GM12891 (cell line): ENCODE measurements at regions not wholly inside any gene's neighbourhood (a gene's known extent, or its start where the extent isn't known, plus 50 kb on each side); places are given as distances from the start of the nearest gene placed in this dataset.
"Not testable (repeated sequence)": the region's sequence is repeated elsewhere in the genome, so short reads cannot be mapped to it uniquely, and the experiment has no call there.

Experiments
- DNase-seq: peaks from one replicate; pipeline ENCODE4 v3.0.0; 2011; ENCODE audit warnings: low spot score; ENCODE audit not compliant: insufficient read length
- FAIRE-seq: peaks from 2 replicates; lab custom pipeline; 2011; peaks lifted over from hg19 to GRCh38; lab: Jason Lieb, UNC
- PAX5 ChIP-seq: IDR thresholded peaks from 2 replicates; pipeline ENCODE4 v1.6.1; 2011; ENCODE audit warnings: low read length, moderate library complexity, mild to moderate bottlenecking; ENCODE audit not compliant: insufficient read depth, severe bottlenecking
- POLR2A ChIP-seq: IDR thresholded peaks from 2 replicates; pipeline ENCODE4 v1.6.1; 2011; ENCODE audit warnings: low read depth, low read length, control low read depth
- POLR2AphosphoS5 ChIP-seq: IDR thresholded peaks from 2 replicates; pipeline ENCODE4 v1.6.1; 2011; ENCODE audit warnings: low read depth, low read length, control low read depth
- POU2F2 ChIP-seq: IDR thresholded peaks from 2 replicates; pipeline ENCODE4 v1.6.1; 2011; ENCODE audit warnings: low read depth, mild to moderate bottlenecking, control low read depth, low read length, moderate library complexity
- SPI1 ChIP-seq: IDR thresholded peaks from 2 replicates; pipeline ENCODE4 v1.6.1; 2011; ENCODE audit warnings: low read depth, low read length, control low read depth
- TAF1 ChIP-seq: IDR thresholded peaks from 2 replicates; pipeline ENCODE4 v1.6.1; 2011; ENCODE audit warnings: low read depth, low read length, control low read depth

DNA sequence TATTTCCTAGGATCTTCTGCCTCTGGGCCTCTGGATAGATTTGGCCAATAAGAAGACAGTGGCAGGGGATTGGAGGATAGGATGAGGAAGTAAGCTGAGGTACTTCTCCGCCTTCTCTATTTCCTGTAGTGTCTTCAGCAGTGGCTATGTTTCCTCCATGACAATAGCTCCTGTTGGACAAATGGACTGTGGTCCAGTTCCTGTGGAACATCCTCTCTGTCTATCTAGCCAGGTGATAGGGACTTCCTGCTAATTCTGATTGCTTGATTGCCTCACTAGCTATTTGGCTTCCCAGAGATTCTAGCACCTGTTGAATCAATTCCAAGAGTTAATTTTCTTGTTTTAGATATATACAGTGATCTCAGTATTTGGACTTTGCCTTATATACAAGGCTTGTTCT is 456.2 kb upstream of the NECTIN3 start:
- no peak for TF ChIP-seq SPI1
- no peak for TF ChIP-seq POU2F2
- no peak for TF ChIP-seq POLR2A
- TF ChIP-seq TAF1 = no peak
- no peak for TF ChIP-seq PAX5
- no peak for TF ChIP-seq POLR2AphosphoS5
- no peak for DNase-seq
- no peak for FAIRE-seq

DNA sequence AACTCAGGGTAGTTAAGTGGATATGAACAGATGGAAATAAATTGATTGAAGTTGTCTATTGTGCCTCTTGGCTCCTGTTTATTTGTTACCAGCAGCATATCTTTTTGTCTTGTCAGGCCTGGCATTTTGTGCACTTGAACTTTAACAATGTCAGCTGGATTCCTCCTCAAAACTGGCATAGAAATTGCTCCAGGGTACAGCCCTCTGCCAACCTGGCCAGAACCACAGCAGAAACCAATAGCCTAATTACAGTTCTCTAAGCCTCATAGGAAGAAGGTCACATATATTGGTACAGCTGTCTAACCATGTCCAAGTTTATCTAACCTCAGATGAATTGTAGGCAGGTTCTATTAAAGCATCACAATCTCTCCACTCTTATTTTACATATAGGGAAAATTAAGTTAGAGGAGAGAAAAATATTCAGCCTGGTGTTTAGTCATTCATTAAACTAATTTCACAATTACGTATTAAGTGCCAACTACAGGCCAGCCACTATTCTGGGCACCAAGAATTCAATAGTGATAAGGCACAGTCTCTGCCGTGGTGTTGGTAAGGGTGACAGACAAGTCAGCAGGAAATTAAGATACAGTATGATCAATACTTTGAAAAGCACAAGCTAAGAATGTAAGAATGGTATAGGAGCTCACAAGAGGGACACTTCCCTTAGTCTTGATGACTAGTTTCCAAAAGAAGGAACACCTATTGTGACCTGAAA is 452.9 kb upstream of the NECTIN3 start:
- FAIRE-seq (no peak), DNase-seq (no peak)
- TF ChIP-seq TAF1 (no peak), POU2F2 (no peak), SPI1 (no peak), POLR2A (no peak), PAX5 (no peak), POLR2AphosphoS5 (no peak)

DNA sequence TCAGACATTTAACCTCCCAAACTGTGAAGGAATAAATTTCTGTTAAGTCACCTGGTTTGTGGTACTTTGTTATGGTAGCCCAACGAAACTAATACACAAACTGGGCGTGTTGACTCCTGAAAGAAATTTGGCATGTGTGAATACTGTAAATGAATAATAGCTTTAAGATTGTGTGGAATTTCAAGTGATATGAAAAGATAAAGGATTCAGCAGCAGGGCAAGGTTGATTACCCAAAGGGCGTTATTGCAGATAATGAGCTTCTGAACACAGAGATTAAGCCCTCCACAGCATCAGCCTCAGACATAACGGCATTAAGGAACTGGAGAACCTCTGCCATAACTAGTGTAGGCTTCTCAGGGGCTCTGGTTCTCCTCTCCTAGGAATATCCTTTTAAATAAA is 451.5 kb upstream of the NECTIN3 start:
- FAIRE-seq (no peak), DNase-seq (no peak)
- TF ChIP-seq SPI1 = no peak
- no peak for TF ChIP-seq POU2F2
- TF ChIP-seq PAX5 = no peak
- TF ChIP-seq POLR2AphosphoS5 = no peak
- no peak for TF ChIP-seq POLR2A
- no peak for TF ChIP-seq TAF1

DNA sequence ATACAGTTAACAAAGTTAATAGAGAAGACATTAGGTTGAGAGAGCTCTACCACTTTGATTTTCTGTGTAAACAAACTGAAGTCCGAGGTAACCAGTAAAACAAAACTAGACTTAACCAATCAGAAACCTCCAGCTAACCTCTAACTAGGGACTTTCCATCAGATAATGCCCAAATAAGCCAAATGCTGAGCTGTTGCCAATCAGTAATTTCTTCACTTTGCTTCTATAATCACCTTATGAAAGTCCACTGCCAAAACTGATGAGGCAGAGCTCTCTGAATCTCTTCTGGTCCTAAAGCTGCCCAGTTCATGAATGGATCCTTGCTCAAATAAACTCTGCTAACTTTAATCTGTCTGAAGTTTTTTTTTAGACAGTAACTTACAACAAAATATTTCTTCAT is 448.0 kb upstream of the NECTIN3 start:
- no peak for TF ChIP-seq PAX5
- TF ChIP-seq TAF1 = no peak
- TF ChIP-seq SPI1 = no peak
- TF ChIP-seq POU2F2 = no peak
- no peak for TF ChIP-seq POLR2AphosphoS5
- no peak for TF ChIP-seq POLR2A
- DNase-seq (no peak), FAIRE-seq (peak; percentile 16)

DNA sequence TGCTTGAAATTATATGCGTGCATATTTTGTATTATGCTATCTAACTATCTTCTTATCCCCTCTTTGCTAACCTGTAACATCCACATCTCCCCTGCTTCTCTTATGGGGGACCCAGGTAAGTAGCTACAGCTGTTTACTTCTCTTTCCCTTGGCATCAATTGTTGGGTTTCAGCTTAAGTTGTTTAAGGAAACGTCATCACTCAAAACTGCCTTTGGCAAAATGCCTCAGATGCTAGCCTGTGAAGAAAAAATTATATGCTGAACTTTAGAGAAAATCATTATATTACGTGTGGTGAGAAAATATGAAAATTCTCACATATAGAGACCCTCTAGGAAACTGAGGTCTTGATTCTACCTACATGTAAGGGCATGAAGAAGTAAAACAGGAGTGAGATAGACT is 447.0 kb upstream of the NECTIN3 start:
- TF ChIP-seq SPI1 = no peak
- no peak for TF ChIP-seq POLR2AphosphoS5
- TF ChIP-seq POLR2A = no peak
- no peak for TF ChIP-seq PAX5
- no peak for TF ChIP-seq POU2F2
- TF ChIP-seq TAF1 = no peak
- no peak for FAIRE-seq
- no peak for DNase-seq

DNA sequence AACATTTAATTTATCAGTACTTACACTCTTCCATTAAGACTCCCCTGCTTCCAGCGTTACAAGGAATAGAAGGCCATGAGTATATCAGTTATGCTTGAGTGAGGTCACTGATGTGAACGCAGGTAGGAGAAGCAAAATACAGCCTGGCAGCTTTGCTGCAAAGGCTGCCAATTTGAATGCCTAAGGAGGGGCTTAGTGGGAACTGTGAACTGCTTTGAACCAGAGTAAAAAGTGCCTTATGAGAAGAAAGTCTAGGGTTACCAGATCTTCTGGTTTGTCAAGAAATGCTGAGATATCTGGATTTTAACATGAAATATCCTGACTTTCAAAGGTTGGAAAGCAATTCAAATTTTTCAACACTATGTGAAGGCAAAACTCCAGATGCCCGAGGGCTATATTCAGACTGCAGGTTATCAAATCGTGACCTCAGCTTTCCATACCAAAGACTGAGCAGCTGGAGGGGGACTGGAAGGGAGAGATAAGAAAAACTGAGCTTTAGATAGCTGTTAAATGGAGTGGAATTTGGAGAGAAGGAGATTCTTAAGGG is 446.3 kb upstream of the NECTIN3 start:
- FAIRE-seq = no peak

DNA sequence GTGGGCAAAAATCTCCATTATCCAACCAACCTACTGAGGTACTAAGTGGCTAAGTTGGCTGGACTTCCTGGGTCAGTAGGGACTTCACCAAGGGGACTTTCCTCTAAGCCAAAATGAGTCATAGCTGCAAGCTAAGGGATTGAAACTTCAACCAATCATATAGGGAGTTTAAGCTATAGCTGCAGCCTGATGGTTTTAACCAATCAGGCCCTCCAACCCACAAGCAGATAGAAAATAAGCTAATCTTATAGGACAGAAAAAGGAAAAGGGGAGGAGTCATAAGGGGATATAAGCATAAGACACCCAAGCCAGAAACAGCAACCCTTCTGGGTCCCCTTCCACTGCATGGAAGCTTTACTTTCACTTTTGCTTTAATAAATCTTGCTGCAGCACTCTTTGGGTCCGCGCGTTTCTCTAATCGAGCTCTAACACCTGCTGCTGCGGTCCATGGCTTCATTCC is 444.9 kb upstream of the NECTIN3 start:
- not testable (repeated sequence) for FAIRE-seq

More for the DNA sequence above, 446.3 kb upstream of the NECTIN3 start:
- no peak for DNase-seq
- TF ChIP-seq PAX5 = no peak
- TF ChIP-seq TAF1 = no peak

DNA sequence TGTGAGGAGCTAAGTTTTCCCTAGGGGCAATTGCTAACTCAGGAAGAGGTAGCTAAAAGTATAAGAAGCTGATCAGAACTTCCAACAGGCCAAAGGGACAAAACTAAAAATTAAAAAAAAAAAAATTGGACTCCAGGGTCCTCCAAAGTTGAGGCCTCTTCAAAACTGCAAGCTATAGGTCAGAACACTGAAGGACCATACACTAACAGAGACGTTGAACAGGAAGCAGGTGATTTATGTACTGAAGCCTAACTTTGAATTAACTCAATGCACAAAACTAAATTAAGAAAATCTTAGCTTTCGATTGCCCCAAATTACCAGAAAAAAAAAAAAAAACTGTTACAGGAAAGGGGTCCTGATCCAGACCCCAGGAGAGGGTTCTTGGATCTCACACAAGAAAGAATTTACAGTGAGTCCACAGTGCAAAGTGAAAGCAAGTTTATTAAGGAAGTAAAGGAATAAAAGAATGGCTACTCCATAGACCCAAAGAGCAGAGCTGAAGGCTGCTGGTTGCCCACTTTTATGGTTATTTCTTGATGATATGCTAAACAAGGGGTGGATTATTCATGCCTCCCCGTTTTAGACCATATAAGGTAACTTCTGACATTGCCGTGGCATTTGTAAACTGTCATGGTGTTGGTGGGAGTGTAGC is 442.8 kb upstream of the NECTIN3 start:
- TF ChIP-seq PAX5 (no peak), TAF1 (no peak), POU2F2 (no peak), SPI1 (no peak), POLR2A (no peak), POLR2AphosphoS5 (no peak)
- no peak for DNase-seq
- FAIRE-seq = no peak

More for the DNA sequence above, 444.9 kb upstream of the NECTIN3 start:
- DNase-seq = not testable (repeated sequence)

DNA sequence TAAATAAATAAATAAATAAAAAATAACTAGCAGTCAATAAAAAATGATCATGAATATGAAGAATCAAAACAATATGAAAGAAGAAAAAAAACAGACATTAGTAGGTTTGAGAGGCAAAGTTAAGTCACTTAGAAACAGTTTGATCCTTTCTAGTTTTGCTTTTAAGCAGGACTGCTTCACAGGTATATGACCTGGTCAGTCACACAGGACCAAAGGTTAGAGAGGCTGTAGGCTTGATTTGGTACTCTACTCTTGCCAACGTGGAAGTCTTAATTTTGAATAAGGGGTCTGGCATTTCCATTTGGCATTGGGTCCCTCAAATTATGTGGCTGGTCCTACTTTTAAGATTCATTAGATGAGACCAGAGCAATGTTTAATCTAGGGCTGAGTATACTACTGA is 441.7 kb upstream of the NECTIN3 start:
- no peak for FAIRE-seq
- no peak for TF ChIP-seq SPI1
- no peak for DNase-seq

DNA sequence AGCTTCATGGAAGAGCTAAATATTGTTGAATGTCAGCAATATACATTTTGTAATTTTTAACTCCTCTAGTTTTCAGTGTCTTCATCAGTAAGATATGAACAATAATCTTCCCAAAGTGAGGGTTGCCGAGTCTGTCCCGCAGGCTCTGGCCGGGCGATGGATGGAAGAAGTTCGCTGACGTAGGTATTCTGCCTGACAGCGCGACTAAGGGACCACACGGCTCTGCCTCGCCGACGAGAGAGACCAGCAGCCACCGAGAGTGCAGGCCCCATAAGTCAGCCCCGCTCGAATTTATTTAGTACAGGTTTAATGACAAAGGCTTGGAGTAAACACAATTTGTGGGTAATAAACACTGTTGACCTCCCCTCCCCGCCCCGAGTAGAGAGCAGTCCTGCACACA is 427.4 kb upstream of the NECTIN3 start:
- FAIRE-seq = no peak
- no peak for TF ChIP-seq SPI1
- TF ChIP-seq TAF1 = no peak
- TF ChIP-seq POU2F2 = no peak
- no peak for TF ChIP-seq POLR2AphosphoS5
- no peak for TF ChIP-seq POLR2A
- no peak for TF ChIP-seq PAX5
- no peak for DNase-seq
